Liver (tissue), 2 donors: ENCODE measurements at regions not wholly inside any gene's neighbourhood (a gene's known extent, or its start where the extent isn't known, plus 50 kb on each side); places are given as distances from the start of the nearest gene placed in this dataset.

Experiments
- YY1 ChIP-seq: IDR thresholded peaks from 2 replicates; pipeline ENCODE4 v1.6.1; 2016; ENCODE audit warnings: antibody characterized with exemption, mild to moderate bottlenecking
- TF ChIP-seq, protein P1 (sequence below): fragments of 150-350 bp; IDR thresholded peaks from 2 replicates; pipeline ENCODE4 v1.5.1; 2017; ENCODE audit warnings: improper control_type of control experiment, low read depth, low read length; ENCODE audit not compliant: missing input control
- donor health status: healthy.

DNA sequence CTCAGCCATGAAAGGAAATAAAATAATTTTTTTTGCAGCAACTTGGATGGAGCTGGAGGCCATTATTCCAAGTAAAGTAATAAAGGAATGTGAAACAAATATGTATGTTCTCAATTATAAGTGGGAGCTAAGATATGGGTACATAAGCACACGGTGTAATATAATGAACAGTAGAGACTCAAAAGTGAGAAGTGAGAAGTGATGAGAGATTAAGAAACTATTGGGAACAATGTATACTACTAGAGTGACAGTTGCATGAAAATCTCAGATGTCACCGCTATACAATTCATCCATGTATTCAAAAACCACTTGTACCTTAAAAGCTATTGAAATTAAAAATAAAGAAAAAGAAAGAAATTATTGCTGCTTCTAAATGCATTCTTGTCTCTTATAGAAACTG lies 182.9 kb upstream of the TACR3 start:
- TF ChIP-seq YY1: no peak
- TF ChIP-seq, protein P1, sequence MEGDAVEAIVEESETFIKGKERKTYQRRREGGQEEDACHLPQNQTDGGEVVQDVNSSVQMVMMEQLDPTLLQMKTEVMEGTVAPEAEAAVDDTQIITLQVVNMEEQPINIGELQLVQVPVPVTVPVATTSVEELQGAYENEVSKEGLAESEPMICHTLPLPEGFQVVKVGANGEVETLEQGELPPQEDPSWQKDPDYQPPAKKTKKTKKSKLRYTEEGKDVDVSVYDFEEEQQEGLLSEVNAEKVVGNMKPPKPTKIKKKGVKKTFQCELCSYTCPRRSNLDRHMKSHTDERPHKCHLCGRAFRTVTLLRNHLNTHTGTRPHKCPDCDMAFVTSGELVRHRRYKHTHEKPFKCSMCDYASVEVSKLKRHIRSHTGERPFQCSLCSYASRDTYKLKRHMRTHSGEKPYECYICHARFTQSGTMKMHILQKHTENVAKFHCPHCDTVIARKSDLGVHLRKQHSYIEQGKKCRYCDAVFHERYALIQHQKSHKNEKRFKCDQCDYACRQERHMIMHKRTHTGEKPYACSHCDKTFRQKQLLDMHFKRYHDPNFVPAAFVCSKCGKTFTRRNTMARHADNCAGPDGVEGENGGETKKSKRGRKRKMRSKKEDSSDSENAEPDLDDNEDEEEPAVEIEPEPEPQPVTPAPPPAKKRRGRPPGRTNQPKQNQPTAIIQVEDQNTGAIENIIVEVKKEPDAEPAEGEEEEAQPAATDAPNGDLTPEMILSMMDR: no peak
